Fibroblast of villous mesenchyme (primary cell): ENCODE measurements at regions not wholly inside any gene's neighbourhood (a gene's known extent, or its start where the extent isn't known, plus 50 kb on each side); places are given as distances from the start of the nearest gene placed in this dataset.

Source experiments
- DNase-seq: peaks from one replicate; pipeline ENCODE4 v3.0.0-alpha.2; 2010; ENCODE audit warnings: low read depth
- H3K4me3 ChIP-seq: 2 replicates; pipeline ENCODE4 v1.5.1; 2011; ENCODE audit warnings: low read depth, mild to moderate bottlenecking, low read length
- TF ChIP-seq, protein P1 (sequence below): IDR thresholded peaks from 2 replicates; pipeline ENCODE4 v1.5.1; 2012; ENCODE audit warnings: low read depth, mild to moderate bottlenecking, low read length; ENCODE audit not compliant: insufficient read depth

DNA sequence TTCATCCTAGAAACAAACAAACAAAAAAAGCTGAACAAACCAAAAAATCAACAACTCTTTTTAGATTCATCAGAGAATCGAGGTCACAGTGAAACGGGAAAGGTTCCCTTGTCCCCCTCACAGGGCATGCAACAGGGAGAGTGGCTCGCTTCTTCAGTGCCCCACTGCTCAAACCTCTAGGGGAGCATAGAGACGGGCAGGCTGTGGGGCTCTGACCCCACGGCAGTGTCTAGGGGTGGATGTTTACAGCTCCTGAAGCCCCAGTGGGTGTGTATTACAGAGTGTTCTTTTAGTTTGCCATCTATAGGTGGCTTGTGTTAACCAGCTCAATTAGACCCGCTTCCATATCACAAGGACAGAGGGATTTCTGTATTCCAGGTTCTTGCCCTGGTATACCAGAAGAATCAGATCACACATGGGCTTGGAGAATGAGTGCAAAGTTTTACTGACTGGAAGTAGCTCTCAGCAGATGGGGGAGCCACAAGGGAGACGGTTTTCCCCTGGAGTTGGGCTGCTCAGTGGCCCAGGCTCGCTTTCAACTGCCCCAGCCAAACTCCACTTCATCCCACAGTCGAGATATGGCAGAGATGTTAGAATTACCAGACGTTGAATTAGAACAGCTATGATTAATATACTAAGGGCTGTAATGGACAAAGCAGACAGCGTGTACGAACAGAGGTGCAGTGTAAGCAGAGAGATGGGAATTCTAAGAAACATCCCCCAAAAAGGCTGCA is 192.6 kb upstream of the CST7 start:
- DNase-seq = no peak
- H3K4me3 ChIP-seq = no peak overlapping the region

DNA sequence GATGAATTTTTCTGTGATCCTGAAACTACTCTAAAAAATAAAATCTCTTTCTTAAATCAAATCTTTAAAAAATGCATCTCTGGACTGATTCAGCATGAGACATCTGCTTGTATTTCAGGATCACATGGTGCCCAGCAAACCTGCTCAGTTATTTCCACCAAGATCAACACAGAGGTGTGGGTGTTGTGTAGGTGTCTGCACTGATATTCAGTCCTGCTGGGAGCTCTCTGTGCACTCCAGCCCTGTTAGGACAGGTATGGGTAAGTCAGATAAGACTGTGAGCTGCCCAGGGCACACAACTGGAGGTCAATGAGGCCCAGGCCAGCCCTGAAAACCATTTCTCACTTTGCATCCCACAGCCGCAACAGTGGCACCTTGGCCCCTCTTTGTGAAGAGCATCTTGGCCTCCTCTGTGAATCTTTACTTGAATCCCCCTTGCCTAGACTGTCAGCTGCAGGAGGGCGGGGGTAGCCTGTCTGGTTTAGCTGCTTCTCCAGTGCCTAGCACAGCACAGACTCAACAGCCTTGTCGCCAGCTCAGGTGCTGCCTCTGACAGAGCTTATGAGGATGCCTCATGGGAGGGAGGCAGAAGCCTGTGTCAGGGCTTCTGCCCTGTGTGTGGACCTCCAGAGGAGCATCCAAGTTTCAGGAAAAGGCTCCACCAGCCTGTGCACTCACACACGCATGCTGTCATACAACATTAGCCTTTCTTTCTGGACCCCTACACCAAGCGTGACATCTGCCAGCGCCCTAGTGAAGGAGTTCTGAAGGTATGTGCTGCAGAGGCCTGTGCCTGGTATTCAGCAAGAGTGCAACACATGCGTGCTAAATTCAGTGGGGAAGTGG is 187.6 kb upstream of the CST7 start:
- TF ChIP-seq, protein P1, sequence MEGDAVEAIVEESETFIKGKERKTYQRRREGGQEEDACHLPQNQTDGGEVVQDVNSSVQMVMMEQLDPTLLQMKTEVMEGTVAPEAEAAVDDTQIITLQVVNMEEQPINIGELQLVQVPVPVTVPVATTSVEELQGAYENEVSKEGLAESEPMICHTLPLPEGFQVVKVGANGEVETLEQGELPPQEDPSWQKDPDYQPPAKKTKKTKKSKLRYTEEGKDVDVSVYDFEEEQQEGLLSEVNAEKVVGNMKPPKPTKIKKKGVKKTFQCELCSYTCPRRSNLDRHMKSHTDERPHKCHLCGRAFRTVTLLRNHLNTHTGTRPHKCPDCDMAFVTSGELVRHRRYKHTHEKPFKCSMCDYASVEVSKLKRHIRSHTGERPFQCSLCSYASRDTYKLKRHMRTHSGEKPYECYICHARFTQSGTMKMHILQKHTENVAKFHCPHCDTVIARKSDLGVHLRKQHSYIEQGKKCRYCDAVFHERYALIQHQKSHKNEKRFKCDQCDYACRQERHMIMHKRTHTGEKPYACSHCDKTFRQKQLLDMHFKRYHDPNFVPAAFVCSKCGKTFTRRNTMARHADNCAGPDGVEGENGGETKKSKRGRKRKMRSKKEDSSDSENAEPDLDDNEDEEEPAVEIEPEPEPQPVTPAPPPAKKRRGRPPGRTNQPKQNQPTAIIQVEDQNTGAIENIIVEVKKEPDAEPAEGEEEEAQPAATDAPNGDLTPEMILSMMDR = no peak
- H3K4me3 ChIP-seq = no peak overlapping the region
- DNase-seq = no peak

More for the DNA sequence above, 192.6 kb upstream of the CST7 start:
- TF ChIP-seq, protein P1 = no peak

DNA sequence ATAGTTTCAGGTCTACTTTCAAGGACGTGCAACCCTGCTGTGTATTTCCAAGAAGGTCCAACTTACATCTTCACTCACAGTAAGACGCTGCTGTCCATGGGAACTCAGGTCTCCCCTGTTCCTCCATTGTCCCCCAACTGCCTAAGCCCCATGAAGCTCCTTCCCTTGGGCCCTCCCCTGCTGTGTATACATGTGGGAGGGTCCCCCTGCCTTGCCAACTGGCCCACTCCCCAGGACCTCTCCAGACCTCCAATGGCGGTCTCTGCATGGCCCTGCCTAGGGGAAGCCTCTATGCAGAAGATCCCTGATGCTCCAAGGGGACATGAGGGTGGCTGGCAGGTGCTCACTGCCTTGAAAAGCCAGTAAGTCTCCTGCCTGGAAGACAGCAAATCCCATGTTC is 186.7 kb upstream of the CST7 start:
- TF ChIP-seq, protein P1 = no peak
- no peak for DNase-seq
- H3K4me3 ChIP-seq = no peak overlapping the region

DNA sequence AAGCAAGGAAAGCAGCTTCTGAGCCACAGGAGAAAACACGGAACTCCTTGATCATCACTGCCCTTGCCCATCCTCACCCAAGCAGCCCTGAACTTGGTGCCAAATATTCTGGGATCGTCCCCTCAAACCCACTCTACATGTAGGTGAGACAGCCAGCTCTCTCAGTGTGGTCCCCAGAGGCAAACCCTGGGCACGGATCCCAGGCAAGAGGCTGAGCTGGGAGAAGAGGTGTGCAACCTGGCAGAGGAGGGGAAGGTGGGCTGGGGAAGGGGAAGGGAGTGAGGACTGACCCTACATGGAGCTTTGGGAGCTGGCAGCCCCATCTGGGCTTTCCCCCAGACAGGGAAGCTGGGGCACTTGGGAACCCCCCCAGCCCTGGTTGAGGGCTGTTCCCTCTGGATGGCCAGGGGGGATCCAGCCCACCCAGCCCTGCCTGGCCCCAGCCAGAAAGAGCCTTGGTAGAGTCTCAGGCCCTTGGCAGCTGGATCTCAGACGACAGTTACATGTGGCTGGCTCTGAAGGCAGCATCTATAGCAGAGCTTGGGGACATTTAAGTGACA is 186.2 kb upstream of the CST7 start:
- TF ChIP-seq, protein P1 = no peak
- H3K4me3 ChIP-seq = no peak overlapping the region
- DNase-seq = no peak

DNA sequence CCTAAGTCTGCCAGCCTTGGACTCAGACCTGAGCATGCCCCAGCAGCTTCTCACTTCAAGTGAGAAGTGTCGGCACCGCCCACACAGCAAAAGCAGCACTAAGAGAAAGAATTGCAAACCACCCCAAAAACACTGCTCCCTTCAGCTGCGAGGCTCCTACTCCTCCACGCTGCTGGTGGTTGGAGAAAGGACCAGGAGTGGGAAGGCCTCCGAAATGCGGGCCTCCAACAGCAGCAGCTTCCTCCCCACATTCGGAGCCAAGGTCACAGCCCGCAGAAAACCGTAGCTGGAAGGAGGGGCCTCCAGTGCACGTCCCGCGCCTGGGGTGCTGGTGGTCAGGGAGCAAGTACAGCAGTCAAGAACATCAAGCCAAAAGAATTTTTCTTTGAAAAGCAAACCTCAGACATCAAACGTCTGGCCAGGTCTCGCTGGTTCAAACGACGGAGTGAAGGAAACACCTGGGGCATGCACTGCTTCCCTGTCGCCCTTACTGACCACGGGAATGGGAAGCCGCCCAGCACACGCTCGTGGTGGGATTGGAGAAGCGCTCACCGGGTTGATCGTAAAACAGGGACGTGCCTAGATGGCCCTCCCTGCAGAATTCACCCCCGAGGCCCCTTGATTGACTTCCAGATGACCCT is 185.6 kb upstream of the CST7 start:
- TF ChIP-seq, protein P1 = no peak
- DNase-seq = no peak
- no peak overlapping the region for H3K4me3 ChIP-seq

DNA sequence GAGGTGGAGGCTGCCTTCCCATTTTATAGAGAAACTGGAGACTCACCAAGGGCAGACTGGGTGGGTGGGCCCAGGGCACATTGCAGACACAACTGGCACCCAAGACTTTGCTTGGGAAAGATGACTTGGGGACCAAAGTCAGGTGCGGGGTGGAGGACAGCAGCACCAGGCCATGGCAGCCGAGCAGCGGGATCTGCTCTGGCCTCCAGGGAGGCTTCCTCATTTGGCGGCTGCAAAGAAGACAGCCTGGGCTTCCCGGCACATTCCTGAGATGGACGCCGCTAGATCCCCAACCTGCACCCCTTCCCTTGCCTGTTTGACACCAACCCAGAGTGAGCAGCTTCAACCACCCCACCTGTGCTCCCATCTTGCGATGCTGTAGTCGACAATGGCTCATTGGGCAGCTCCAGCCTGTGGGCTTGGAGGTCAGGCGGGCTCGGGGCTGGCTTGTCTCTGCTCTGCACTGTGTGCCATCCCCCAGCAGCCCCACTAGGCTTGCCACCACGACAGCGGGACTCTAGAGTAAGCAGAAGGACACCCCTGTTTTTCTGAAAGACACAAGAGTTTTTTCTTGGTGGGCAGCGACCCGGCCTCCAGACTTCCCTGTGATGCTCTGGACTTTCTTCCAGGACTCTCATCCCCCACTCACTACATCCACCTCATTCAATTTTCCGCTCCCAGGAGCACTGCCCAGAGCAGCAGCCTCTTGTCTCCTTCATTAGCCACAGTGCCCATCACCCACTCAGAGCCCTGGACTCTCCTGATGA is 184.9 kb upstream of the CST7 start:
- DNase-seq = no peak
- H3K4me3 ChIP-seq = no peak overlapping the region
- TF ChIP-seq, protein P1 = no peak
